ENCODE measurements at regions not wholly inside any gene's neighbourhood (a gene's known extent, or its start where the extent isn't known, plus 50 kb on each side); places are given as distances from the start of the nearest gene placed in this dataset.
"Not testable (repeated sequence)": the region's sequence is repeated elsewhere in the genome, so short reads cannot be mapped to it uniquely, and the experiment has no call there.

GRCh38 chr6:775863-776262 lies 82.9 kb upstream of the EXOC2 start:
- H3K4me2 ChIP-seq (ENCODE audit: low read length) = no peak overlapping the region
- TF ChIP-seq EZH2phosphoT487 (IDR thresholded peaks at IDR 0.05; ENCODE audit: low read depth) = no peak
- no peak for TF ChIP-seq CTCF (IDR thresholded peaks at IDR 0.05; ENCODE audit: low read depth, low read length)
- H2AFZ ChIP-seq (ENCODE audit: low read depth, low read length) = no peak overlapping the region
- H3K4me1 ChIP-seq (ENCODE audit: low read length) = no peaks in the 10 kb centered on the region
- H3K4me3 ChIP-seq (ENCODE audit: low read length) = no peak overlapping the region
- H3K9ac ChIP-seq (ENCODE audit: low read length) = no peak overlapping the region
- H4K20me1 ChIP-seq (ENCODE audit: insufficient read depth, low read length) = no peaks in the 10 kb centered on the region
- H3K27me3 ChIP-seq (ENCODE audit: low read depth, low read length) = 0 out of 2 replicates have a peak, but pooled peaks cover 8% of the 10 kb centered on the region
- no peaks in the 10 kb centered on the region for H3K36me3 ChIP-seq (replicated peaks; ENCODE audit: low read depth, low read length)
- no peaks in the 10 kb centered on the region for H3K79me2 ChIP-seq (ENCODE audit: low read length)
- H3K27ac ChIP-seq (ENCODE audit: low read length) = no peak overlapping the region
- H3K9me3 ChIP-seq (ENCODE audit: insufficient read depth, low read length) = no peaks in the 10 kb centered on the region

GRCh38 chr6:771683-772082 lies 78.7 kb upstream of the EXOC2 start:
- H3K27me3 ChIP-seq (ENCODE audit: low read depth, low read length); H3K79me2 ChIP-seq (ENCODE audit: low read length); H3K4me3 ChIP-seq (ENCODE audit: low read length); H3K4me2 ChIP-seq (ENCODE audit: low read length); H3K36me3 ChIP-seq (replicated peaks; ENCODE audit: low read depth, low read length); H3K27ac ChIP-seq (ENCODE audit: low read length); H2AFZ ChIP-seq (ENCODE audit: low read depth, low read length); H4K20me1 ChIP-seq (ENCODE audit: insufficient read depth, low read length); H3K4me1 ChIP-seq (ENCODE audit: low read length); H3K9me3 ChIP-seq (ENCODE audit: insufficient read depth, low read length); H3K9ac ChIP-seq (ENCODE audit: low read length): not testable (repeated sequence)

GRCh38 chr6:767755-768512 lies 75.0 kb upstream of the EXOC2 start:
- H3K4me1 ChIP-seq (ENCODE audit: low read length) = peaks cover 5% of the 10 kb centered on the region; the same call in 1 of the 2 replicates
- no peak overlapping the region for H2AFZ ChIP-seq (ENCODE audit: low read depth, low read length)
- H3K9ac ChIP-seq (ENCODE audit: low read length) = no peak overlapping the region
- H3K4me3 ChIP-seq (ENCODE audit: low read length) = no peak overlapping the region
- H3K9me3 ChIP-seq (ENCODE audit: insufficient read depth, low read length) = no peaks in the 10 kb centered on the region
- 0 out of 2 replicates have a peak, but pooled peaks cover 5% of the 10 kb centered on the region for H3K27me3 ChIP-seq (ENCODE audit: low read depth, low read length)
- H3K4me2 ChIP-seq (ENCODE audit: low read length) = no peak overlapping the region
- no peak for TF ChIP-seq CTCF (IDR thresholded peaks at IDR 0.05; ENCODE audit: low read depth, low read length)
- no peak for TF ChIP-seq EZH2phosphoT487 (IDR thresholded peaks at IDR 0.05; ENCODE audit: low read depth)
- no peaks in the 10 kb centered on the region for H3K36me3 ChIP-seq (replicated peaks; ENCODE audit: low read depth, low read length)
- no peaks in the 10 kb centered on the region for H3K79me2 ChIP-seq (ENCODE audit: low read length)
- no peak overlapping the region for H3K27ac ChIP-seq (ENCODE audit: low read length)
- no peaks in the 10 kb centered on the region for H4K20me1 ChIP-seq (ENCODE audit: insufficient read depth, low read length)

- Histone ChIP-seq H2AFZ (ENCODE audit: low read depth, low read length) (no peak overlapping the region), H3K9me3 (ENCODE audit: insufficient read depth, low read length) (no peaks in the 10 kb centered on the region), H3K27me3 (ENCODE audit: low read depth, low read length) (0 out of 2 replicates have a peak, but pooled peaks cover 5% of the 10 kb centered on the region), H3K36me3 (replicated peaks; ENCODE audit: low read depth, low read length) (no peaks in the 10 kb centered on the region), H4K20me1 (ENCODE audit: insufficient read depth, low read length) (no peaks in the 10 kb centered on the region), H3K9ac (ENCODE audit: low read length) (no peak overlapping the region), H3K27ac (ENCODE audit: low read length) (no peak overlapping the region), H3K4me1 (ENCODE audit: low read length) (peaks cover 5% of the 10 kb centered on the region; the same call in 1 of the 2 replicates), H3K79me2 (ENCODE audit: low read length) (no peaks in the 10 kb centered on the region), H3K4me2 (ENCODE audit: low read length) (peak overlapping the region; percentile 45), H3K4me3 (ENCODE audit: low read length) (peak overlapping the region; percentile 52)
- TF ChIP-seq EZH2phosphoT487 (IDR thresholded peaks at IDR 0.05; ENCODE audit: low read depth) = no peak
These were observed 73.7 kb upstream of the EXOC2 start for GRCh38 chr6:766625-767024.

GRCh38 chr6:761997-762396 lies 69.1 kb upstream of the EXOC2 start:
- peaks cover 5% of the 10 kb centered on the region; the same call in 1 of the 2 replicates for H3K4me1 ChIP-seq (ENCODE audit: low read length)
- 0 out of 2 replicates have a peak, but pooled peaks cover 5% of the 10 kb centered on the region for H3K27me3 ChIP-seq (ENCODE audit: low read depth, low read length)
- no peak overlapping the region for H3K4me3 ChIP-seq (ENCODE audit: low read length)
- TF ChIP-seq CTCF (IDR thresholded peaks at IDR 0.05; ENCODE audit: low read depth, low read length) (no peak), EZH2phosphoT487 (IDR thresholded peaks at IDR 0.05; ENCODE audit: low read depth) (no peak)
- no peaks in the 10 kb centered on the region for H3K9me3 ChIP-seq (ENCODE audit: insufficient read depth, low read length)
- no peak overlapping the region for H3K4me2 ChIP-seq (ENCODE audit: low read length)
- no peak overlapping the region for H2AFZ ChIP-seq (ENCODE audit: low read depth, low read length)
- H3K9ac ChIP-seq (ENCODE audit: low read length) = no peak overlapping the region
- no peaks in the 10 kb centered on the region for H4K20me1 ChIP-seq (ENCODE audit: insufficient read depth, low read length)
- H3K27ac ChIP-seq (ENCODE audit: low read length) = no peak overlapping the region
- no peaks in the 10 kb centered on the region for H3K79me2 ChIP-seq (ENCODE audit: low read length)
- no peaks in the 10 kb centered on the region for H3K36me3 ChIP-seq (replicated peaks; ENCODE audit: low read depth, low read length)
